Stromal cell of bone marrow (primary cell): ENCODE measurements at regions not wholly inside any gene's neighbourhood (a gene's known extent, or its start where the extent isn't known, plus 50 kb on each side); places are given as distances from the start of the nearest gene placed in this dataset.

Source experiments
- DNase-seq: peaks from one replicate; pipeline ENCODE4 v3.0.0-alpha.2; 2012; ENCODE audit warnings: low read depth

DNA sequence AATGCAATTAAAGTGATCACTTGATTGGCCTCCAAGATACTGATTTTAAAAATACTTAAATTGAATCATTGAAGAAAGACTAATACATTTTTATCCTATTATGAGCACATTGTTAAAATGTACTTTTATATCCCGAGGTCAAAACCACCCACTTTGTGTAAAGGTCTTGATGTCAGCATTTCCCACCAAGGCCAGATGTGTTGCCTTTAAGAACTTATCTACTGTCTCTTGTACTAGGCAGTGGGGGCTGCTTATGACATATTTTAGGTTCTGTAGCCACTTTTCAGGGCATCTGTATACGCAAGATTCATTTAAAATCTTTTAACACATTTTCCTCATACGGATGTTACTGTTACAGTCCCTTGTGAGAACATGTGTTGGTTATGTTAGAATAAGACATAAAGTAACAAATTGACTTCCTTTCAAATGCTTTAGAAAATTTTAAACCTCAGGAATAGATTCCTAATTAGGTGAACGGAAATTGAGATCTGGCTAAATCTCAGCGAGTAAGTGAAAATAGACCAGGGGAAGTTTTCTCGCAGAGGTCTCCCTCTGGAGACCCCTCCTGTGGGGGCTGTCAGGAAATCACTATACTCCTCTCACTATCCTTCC, 456.2 kb downstream of the ADAMTS20 start:
- no peak for DNase-seq

- DNase-seq, result no peak
These were observed 457.0 kb downstream of the ADAMTS20 start for GRCh38 chr12:43094886-43095575.

- DNase-seq, result no peak
These were observed 461.0 kb downstream of the ADAMTS20 start for GRCh38 chr12:43090981-43091380.

- no peak for DNase-seq
These were observed 464.6 kb downstream of the ADAMTS20 start for GRCh38 chr12:43087195-43088091.

DNA sequence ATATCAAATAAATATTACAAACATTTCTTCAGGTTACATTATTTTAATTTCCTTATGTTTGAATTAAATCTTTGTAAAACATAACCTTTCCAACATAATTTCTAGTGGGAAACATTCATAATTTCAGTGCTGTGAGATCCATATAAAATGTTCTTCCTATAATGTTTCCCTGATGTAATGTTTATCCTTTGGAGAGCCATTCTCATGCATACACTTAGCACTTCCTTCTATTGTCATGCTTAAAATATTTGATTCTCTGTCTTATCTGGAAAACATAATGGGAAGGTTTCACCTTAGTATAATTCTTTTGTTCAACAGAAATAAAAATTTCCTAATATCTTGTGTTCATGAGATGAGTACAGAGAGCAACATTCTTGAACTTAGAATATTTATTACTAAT, 472.5 kb downstream of the ADAMTS20 start:
- DNase-seq, result no peak

- no peak for DNase-seq
These were observed 473.0 kb downstream of the ADAMTS20 start for GRCh38 chr12:43078976-43079375.

DNA sequence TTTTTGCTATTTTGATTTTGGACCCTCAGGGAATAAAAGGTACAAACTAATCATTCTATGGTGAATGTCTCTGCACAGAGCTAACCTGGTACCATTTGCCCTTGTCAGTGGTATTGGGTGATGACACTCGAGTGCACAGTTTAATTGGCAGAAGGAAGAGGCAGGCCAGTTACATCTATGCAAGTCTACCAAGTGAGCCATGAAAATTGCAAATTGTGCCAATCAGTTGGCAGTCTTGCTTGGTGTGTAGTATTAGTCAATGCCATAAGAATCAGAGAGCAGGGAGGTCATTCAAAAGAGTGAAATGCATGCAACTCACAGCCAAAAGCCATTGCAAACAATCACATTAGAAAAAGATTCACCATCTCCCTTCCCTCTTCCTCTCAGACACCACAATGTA, 479.6 kb downstream of the ADAMTS20 start:
- no peak for DNase-seq

DNA sequence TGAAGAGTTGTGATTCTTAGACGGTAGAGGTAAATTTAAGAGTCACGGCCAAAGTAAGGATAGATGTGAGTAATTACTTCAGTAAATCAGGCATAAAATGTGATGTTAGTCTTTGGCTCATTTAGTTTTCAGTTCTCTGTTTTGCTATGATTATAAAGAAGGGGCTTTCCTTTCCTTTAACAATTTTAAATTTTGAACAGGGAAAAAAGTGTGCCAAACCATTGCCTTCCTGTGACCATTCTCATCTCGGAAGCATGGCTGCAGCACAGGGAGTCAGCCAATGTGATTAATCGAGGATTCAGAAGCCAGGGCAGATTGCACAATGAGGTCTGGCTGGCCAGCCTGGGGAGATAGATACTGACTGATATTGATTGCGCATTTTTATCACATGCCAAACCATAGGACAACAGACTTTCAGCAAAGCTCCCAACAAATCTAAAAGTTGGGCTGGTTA, 480.2 kb upstream of the PRICKLE1 start:
- DNase-seq, result peak; percentile 46

- no peak for DNase-seq
These were observed 476.9 kb upstream of the PRICKLE1 start for GRCh38 chr12:43066471-43066870.

- peak; percentile 76 for DNase-seq
These were observed 474.1 kb upstream of the PRICKLE1 start for GRCh38 chr12:43063650-43064049.

DNA sequence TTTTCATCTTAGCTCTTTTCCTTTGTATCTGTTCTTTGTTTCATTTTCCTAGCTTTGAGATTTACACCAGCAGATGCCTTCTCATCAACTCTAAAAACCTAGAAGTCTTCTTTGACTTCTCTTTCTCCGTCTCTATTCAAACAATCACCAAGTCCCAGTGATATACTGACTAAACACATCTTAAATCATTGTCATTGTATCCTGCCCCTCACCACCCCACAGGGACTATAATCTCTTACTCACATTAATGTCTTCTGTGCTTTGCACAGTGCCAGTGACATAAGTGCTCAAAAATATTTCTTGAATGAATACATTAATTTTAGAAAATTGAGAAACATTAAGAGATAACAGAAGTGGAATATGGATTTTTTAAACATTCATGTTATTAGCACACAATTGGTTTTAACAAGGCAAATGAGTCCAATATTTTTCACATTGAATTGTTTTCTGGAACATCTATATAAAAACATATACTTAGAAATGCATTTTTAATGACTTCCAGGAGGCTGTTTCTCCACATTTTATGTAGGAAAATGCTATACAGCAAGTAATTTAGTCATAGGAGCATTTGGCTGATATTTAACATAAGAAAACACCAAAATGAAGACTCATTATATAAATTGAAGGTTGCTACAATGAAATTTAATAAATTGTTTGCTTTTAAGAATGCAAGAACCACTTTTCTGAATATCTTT, 472.8 kb upstream of the PRICKLE1 start:
- DNase-seq, result no peak

DNA sequence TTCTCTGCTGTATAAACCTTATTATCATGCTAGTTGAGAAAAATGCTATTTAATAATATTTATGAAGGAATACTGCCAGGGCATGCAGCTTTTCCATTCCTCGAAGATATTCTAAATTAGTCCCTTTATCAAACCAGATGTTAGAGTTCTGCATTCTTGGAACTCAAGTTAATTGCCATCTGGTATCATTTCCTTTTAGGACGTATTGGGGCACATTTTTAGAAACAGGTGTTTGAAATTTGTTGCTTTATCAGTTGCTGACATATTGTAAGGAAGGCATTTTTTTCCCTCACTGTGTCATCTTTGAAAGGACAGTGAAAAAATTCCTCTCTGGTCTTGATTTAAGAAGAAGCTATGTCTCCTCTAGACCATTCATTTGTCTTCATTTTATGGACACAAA, 471.2 kb upstream of the PRICKLE1 start:
- no peak for DNase-seq

DNA sequence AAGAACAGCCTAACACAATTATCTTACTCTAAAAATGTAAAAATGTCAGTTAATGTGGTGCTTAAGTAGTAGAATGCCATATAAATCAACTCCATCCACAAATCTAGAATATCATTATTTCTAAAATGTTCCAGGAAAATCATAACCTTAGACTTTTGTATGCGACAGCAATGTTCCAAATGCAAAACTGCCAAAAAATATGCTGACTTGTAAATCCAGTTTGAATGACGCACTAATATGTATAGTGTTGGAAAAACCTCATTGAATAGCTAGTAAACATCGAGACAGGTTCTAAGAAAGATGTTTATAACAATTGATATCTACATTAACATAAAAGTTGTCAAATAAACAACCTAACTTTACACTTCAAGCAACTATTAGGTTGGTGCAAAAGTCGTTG, 469.1 kb upstream of the PRICKLE1 start:
- DNase-seq, result no peak

DNA sequence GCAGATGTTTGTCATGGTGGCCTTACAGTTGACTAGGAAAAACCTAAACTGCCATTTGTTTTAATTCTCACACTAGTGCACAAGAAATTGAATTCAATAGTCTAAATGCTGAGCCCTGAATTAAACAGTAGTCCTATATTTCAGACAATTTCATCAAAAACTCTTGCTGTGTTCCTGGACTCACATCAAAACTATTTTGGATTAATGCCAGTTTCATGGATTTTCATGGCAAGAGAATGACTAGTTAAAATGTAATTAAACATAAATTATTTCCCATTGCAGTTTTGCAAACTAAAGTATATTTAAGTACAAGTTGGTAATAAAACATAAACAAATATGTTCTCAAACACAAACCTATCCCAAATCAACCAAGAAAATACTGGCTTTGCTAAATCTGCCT, 468.0 kb upstream of the PRICKLE1 start:
- no peak for DNase-seq

GRCh38 chr12:43054085-43054484, 464.5 kb upstream of the PRICKLE1 start:
- DNase-seq, result no peak

DNA sequence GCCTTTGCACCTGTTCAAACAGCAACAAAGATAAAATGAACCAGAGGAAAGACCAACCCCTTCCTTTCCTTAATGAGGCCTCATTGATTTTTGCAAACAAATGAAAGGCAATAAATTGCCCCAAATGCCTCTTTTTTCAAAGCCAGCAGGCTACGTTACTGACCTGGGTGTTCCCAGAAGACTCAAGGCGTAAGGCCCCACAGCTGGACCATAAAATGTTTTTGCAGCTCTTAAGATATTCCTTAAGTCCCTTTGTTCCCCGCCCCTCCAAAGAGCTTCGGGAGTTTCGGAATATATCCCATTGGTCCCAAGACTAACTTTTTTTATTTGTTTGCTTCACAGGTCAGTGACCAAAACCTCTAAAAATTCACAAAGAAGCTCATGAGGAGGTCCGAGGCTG, 462.9 kb upstream of the PRICKLE1 start:
- DNase-seq, result no peak

GRCh38 chr12:43044241-43044640, 454.7 kb upstream of the PRICKLE1 start:
- DNase-seq, result no peak

DNA sequence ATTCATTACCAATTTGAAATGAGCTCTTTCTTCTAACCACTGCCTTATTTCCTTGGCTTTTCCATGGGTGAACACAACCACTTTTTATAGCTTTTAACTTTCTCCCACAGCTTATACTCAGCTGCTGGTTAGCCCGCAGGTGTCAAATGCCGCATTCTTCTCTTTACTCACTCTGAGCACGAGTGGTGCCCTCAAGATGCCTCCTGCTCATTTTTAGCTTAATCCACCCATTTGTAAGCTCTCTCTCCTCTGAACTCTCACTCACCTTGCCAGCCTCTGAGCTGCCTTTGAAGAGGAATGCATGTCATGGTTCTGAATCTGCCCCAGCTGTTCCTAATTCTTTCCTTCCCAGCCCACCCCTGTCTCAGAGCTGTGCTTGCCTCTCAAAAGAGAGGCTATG, 449.4 kb upstream of the PRICKLE1 start:
- no peak for DNase-seq

DNA sequence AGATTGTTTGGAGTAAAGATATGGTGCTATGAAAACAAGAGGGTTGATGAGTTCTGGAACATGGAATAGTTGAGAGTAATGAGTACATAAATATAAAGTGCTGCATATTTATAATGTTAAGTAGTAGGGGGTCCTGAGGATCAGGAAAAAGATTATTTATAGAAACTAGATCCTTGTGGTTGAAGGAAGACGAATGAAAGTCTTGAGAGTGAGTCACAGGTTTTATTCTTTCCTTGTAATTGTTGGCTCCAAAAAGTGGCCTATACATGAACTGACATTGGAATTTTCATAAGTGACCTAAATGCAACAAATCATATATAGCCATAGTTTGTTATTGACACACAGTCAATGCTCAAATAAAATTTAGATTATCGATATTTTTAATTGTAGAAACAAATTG, 440.4 kb upstream of the PRICKLE1 start:
- DNase-seq, result peak; percentile 3

GRCh38 chr12:43028826-43029225, 439.3 kb upstream of the PRICKLE1 start:
- no peak for DNase-seq

DNA sequence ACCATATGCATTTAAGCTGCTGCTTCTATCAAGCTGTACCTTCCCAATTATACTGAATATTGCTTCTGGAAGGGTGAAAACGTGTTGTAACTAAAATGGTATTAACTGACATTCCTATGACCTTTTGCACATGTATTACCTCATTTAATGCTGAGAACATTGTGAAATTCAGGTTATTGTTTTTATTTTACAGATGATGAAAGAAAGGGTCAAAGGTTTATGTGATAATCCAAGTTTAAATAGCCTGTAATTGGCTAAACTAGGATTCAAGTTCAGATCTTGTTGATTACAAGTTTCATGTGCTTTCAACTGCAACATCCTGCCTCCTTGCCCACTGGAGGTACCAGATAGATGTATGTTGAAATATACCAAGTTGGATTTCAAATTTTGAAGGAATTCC, 433.3 kb upstream of the PRICKLE1 start:
- DNase-seq, result no peak

DNA sequence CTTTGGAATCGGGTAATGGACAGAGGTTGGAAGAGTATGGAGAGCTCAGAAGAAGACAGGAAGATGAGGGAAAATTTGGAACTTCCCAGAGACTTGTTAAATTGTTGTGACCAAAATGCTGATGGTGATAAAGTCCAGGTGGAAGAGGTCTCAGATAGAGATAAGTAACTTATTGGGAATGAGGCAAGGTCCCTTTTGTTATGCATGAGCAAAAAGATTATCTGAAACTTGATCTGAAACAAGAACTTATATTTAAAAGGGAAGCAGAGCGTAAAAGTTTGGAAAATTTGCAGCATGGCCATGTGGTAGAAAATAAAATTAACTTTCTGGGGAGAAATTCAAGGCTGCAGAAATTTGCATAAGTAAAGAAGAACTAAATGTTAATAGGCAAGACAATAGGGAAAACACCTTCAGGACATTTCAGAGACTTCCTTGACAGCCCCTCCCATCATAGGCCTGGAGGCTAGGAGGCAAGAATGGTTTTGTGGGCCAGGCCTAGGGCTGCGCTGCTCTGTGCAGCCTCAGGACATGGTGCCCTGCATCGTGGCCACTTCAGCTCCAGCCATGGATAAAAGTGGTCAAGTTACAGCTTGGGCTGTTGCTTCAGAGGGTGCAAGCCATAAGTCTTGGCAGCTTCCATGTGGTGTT, 425.7 kb upstream of the PRICKLE1 start:
- DNase-seq, result no peak
